ENCODE measurements at regions not wholly inside any gene's neighbourhood (a gene's known extent, or its start where the extent isn't known, plus 50 kb on each side); places are given as distances from the start of the nearest gene placed in this dataset.

GRCh38 chr3:137204409-137204808 lies 246.6 kb downstream of the IL20RB start:
- no peak for DNase-seq (ENCODE audit: low read depth)

GRCh38 chr3:137205394-137206045 lies 247.7 kb downstream of the IL20RB start:
- no peak for DNase-seq (ENCODE audit: low read depth)

- DNase-seq (ENCODE audit: low read depth): no peak
These were observed 249.8 kb downstream of the IL20RB start for GRCh38 chr3:137207616-137208015.

- no peak for DNase-seq (ENCODE audit: low read depth)
These were observed 259.9 kb downstream of the IL20RB start for GRCh38 chr3:137217733-137218132.

- no peak for DNase-seq (ENCODE audit: low read depth)
These were observed 262.1 kb downstream of the IL20RB start for GRCh38 chr3:137219801-137220445.

GRCh38 chr3:137222736-137223225 lies 265.0 kb downstream of the IL20RB start:
- DNase-seq (ENCODE audit: low read depth): no peak

- no peak for DNase-seq (ENCODE audit: low read depth)
These were observed 266.7 kb downstream of the IL20RB start for GRCh38 chr3:137224464-137224863.

- no peak for DNase-seq (ENCODE audit: low read depth)
These were observed 285.1 kb downstream of the IL20RB start for GRCh38 chr3:137242836-137243400.

GRCh38 chr3:137246491-137246890 lies 288.7 kb downstream of the IL20RB start:
- DNase-seq (ENCODE audit: low read depth): no peak

- DNase-seq (ENCODE audit: low read depth): no peak
These were observed 291.6 kb downstream of the IL20RB start for GRCh38 chr3:137249311-137249940.

- no peak for DNase-seq (ENCODE audit: low read depth)
These were observed 301.3 kb downstream of the IL20RB start for GRCh38 chr3:137259089-137259488.

- no peak for DNase-seq (ENCODE audit: low read depth)
These were observed 301.9 kb downstream of the IL20RB start for GRCh38 chr3:137259701-137260100.

GRCh38 chr3:137264071-137264820 lies 306.5 kb downstream of the IL20RB start:
- DNase-seq (ENCODE audit: low read depth): no peak

GRCh38 chr3:137264843-137265330 lies 307.1 kb downstream of the IL20RB start:
- DNase-seq (ENCODE audit: low read depth): no peak

- DNase-seq (ENCODE audit: low read depth): no peak
These were observed 325.1 kb downstream of the IL20RB start for GRCh38 chr3:137282871-137283270.

GRCh38 chr3:137285924-137286323 lies 328.1 kb downstream of the IL20RB start:
- DNase-seq (ENCODE audit: low read depth): no peak

GRCh38 chr3:137293086-137293485 lies 335.3 kb downstream of the IL20RB start:
- no peak for DNase-seq (ENCODE audit: low read depth)

- no peak for DNase-seq (ENCODE audit: low read depth)
These were observed 336.4 kb downstream of the IL20RB start for GRCh38 chr3:137294139-137294538.

- DNase-seq (ENCODE audit: low read depth): no peak
These were observed 337.1 kb downstream of the IL20RB start for GRCh38 chr3:137294839-137295238.

- no peak for DNase-seq (ENCODE audit: low read depth)
These were observed 337.6 kb downstream of the IL20RB start for GRCh38 chr3:137295336-137295735.

GRCh38 chr3:137296116-137296515 lies 338.3 kb downstream of the IL20RB start:
- DNase-seq (ENCODE audit: low read depth): no peak

GRCh38 chr3:137297770-137298169 lies 340.0 kb downstream of the IL20RB start:
- DNase-seq (ENCODE audit: low read depth): no peak
